ENCODE measurements at regions not wholly inside any gene's neighbourhood (a gene's known extent, or its start where the extent isn't known, plus 50 kb on each side); places are given as distances from the start of the nearest gene placed in this dataset.
A peak's percentile ranks its signal among the peaks of the same experiment; 100 is the strongest.

DNA sequence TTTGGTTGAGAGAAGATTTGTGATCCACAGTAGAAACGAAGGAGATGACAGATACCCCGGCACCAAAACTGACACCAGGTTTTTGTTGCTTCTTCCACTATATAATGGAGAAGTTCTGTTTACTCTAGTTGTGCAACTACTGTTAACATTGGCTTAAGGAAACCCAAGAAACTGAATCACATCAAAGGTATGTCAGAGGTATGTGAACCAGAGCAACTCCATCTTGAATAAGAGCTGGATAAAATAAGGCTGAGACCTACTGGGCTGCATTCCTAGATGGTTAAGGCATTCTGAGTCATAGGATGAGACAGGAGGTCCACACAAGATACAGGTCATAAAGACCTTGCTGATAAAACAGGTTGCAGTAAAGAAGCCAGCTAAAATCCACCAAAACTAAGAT, 173.7 kb upstream of the CAMK1G start:
- intact Hi-C loops (cut with DNase I), result no loop called here
- H3K27ac ChIP-seq, result no peak overlapping the region
- H3K27me3 ChIP-seq, result no peaks in the 10 kb centered on the region
- TF ChIP-seq, protein P1, sequence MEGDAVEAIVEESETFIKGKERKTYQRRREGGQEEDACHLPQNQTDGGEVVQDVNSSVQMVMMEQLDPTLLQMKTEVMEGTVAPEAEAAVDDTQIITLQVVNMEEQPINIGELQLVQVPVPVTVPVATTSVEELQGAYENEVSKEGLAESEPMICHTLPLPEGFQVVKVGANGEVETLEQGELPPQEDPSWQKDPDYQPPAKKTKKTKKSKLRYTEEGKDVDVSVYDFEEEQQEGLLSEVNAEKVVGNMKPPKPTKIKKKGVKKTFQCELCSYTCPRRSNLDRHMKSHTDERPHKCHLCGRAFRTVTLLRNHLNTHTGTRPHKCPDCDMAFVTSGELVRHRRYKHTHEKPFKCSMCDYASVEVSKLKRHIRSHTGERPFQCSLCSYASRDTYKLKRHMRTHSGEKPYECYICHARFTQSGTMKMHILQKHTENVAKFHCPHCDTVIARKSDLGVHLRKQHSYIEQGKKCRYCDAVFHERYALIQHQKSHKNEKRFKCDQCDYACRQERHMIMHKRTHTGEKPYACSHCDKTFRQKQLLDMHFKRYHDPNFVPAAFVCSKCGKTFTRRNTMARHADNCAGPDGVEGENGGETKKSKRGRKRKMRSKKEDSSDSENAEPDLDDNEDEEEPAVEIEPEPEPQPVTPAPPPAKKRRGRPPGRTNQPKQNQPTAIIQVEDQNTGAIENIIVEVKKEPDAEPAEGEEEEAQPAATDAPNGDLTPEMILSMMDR (IDR thresholded peaks at IDR 0.05), result no peak
- no peaks in the 10 kb centered on the region for H3K9me3 ChIP-seq
- no peaks in the 10 kb centered on the region for H3K36me3 ChIP-seq
- no peak overlapping the region for H3K4me3 ChIP-seq
- peak in 1 of 2 donors; percentile 2 for DNase-seq (ENCODE audit: low spot score in 2 of 2)
- H3K4me1 ChIP-seq, result no peaks in the 10 kb centered on the region

DNA sequence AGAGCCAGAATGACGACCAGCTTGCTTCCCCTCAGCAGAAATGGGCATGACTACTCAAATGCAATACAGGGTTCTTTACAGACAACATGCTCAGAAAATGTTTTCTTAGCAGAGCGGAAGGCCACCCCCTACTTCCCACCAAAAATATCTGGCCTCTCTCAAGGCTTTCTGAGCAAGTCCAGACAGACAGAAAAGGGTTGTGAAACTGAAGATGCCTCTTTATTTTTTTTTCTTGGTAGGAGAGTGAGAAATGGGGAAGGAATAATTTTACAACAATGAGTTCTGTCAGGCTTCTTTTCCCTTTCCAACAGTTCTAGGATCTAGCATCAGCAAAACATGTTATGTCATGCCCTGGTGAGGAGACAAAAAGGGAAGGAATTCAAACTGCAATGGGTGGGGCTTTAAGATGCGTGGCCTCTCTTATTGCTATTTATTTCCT, 172.0 kb upstream of the CAMK1G start:
- intact Hi-C loops (cut with DNase I), result no loop called here
- peak in 1 of 2 donors; percentile 47 for DNase-seq (ENCODE audit: low spot score in 2 of 2)
- Histone ChIP-seq H3K27ac (no peak overlapping the region), H3K9me3 (no peaks in the 10 kb centered on the region), H3K4me3 (no peak overlapping the region), H3K27me3 (no peaks in the 10 kb centered on the region), H3K4me1 (no peaks in the 10 kb centered on the region), H3K36me3 (no peaks in the 10 kb centered on the region)
- TF ChIP-seq, protein P1 (IDR thresholded peaks at IDR 0.05), result no peak

DNA sequence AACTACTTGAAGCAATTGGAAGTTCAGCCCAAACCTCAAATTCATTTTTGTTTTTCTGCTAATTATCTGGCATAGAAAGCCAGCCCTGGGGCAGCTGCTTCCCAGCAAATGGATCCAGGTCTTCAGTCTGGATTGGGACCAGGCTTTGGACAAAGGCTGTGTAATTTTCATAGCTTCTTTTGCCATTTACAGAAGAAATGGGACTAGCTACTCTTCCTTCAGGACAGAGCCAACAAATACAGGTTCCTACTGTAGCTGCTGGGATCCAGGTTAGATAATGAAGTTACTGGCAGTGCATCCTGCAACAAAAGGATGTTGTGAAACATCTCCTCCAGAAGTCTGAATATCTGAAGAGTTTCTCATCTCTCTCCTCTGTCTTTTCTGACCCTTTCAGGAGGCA, 171.5 kb upstream of the CAMK1G start:
- H3K27ac ChIP-seq, result no peak overlapping the region
- no peak overlapping the region for H3K4me3 ChIP-seq
- TF ChIP-seq, protein P1 (IDR thresholded peaks at IDR 0.05), result no peak
- DNase-seq (ENCODE audit: low spot score in 2 of 2), result peak in 1 of 2 donors; percentile 3
- H3K4me1 ChIP-seq, result no peaks in the 10 kb centered on the region
- H3K27me3 ChIP-seq, result no peaks in the 10 kb centered on the region
- intact Hi-C loops (cut with DNase I), result no loop called here
- no peaks in the 10 kb centered on the region for H3K36me3 ChIP-seq
- H3K9me3 ChIP-seq, result no peaks in the 10 kb centered on the region

DNA sequence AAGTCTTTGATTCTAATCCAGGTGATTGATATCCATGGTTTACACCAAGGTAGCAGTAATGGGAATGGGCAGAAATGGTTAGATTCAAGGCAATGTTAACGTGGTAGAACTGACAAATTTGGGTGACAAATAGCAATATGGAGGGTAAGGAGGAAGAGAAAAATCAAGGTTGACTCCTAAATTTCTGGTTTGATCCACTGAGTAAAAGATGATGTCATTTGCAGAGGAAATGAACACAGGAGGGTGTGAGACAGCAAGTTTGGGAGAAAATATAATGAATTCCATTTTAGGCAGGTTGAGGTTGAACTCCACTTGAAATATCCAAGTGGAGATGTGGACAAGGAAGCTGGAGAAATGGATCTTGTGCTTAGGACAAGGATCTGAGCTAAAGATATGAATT, 170.9 kb upstream of the CAMK1G start:
- no peak overlapping the region for H3K27ac ChIP-seq
- intact Hi-C loops (cut with DNase I), result no loop called here
- no peaks in the 10 kb centered on the region for H3K4me1 ChIP-seq
- no peak for DNase-seq (ENCODE audit: low spot score in 2 of 2)
- H3K4me3 ChIP-seq, result no peak overlapping the region
- TF ChIP-seq, protein P1 (IDR thresholded peaks at IDR 0.05), result no peak
- no peaks in the 10 kb centered on the region for H3K27me3 ChIP-seq
- H3K9me3 ChIP-seq, result no peaks in the 10 kb centered on the region
- H3K36me3 ChIP-seq, result no peaks in the 10 kb centered on the region

DNA sequence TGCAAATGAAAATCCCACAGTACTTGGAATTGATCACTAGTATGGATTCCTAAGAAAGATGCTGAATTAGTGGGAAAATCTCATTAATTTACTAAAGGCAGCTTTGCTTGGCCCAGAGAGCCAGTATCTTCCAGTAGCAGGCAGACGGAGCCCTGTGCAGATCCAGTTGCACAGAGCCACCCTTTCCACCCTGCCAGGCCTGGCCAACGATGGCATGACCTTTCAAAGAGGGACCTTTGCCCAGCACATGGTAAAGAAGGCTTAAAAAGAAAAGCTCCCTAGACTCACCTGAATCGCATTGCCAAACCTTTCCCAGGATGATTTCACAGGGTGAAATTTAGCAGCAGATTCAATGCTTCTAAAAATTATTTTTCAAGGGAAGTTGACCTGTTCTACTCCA, 170.5 kb upstream of the CAMK1G start:
- no peaks in the 10 kb centered on the region for H3K9me3 ChIP-seq
- no peaks in the 10 kb centered on the region for H3K4me1 ChIP-seq
- DNase-seq (ENCODE audit: low spot score in 2 of 2), result peak in 1 of 2 donors; percentile 13
- H3K27ac ChIP-seq, result no peak overlapping the region
- no peak overlapping the region for H3K4me3 ChIP-seq
- H3K36me3 ChIP-seq, result no peaks in the 10 kb centered on the region
- no peaks in the 10 kb centered on the region for H3K27me3 ChIP-seq
- TF ChIP-seq, protein P1 (IDR thresholded peaks at IDR 0.05), result no peak
- intact Hi-C loops (cut with DNase I), result no loop called here

DNA sequence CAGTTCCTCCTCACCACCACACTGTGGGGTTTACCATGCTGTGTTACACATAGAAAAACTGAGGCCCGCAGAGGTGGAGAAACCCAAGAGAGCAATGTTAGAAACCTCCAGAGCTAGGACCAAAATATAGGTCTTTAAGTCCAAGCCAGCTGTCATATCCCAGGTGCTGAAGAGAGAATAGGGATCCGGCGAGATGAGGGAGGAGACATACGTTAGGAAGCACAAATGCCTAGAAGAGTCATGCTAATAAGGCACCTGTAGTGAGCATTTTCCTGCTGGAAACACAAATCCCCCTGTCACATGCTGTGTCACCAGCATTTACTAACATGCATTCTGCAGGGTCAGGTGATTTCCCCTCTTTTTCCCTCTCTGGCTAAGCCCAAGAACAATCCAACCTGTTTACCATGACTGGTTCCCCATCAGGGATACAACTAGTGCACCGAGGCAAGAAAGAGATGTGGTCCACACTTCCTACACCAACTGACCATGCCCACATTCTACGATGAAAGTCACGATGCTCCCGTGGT, 168.6 kb upstream of the CAMK1G start:
- TF ChIP-seq, protein P1 (IDR thresholded peaks at IDR 0.05), result no peak
- Histone ChIP-seq H3K36me3 (no peaks in the 10 kb centered on the region), H3K27me3 (no peaks in the 10 kb centered on the region), H3K4me3 (no peak overlapping the region), H3K27ac (no peak overlapping the region), H3K9me3 (no peaks in the 10 kb centered on the region), H3K4me1 (no peaks in the 10 kb centered on the region)
- DNase-seq (ENCODE audit: low spot score in 2 of 2), result peak in 1 of 2 donors; percentile 3
- intact Hi-C loops (cut with DNase I), result no loop called here

All from ascending aorta (tissue), 2 donors.